A549 (cell line): ENCODE measurements at regions not wholly inside any gene's neighbourhood (a gene's known extent, or its start where the extent isn't known, plus 50 kb on each side); places are given as distances from the start of the nearest gene placed in this dataset.

Experiments used
- CTCF ChIP-seq: fragments of >200 bp; sonication (Bioruptor Twin); formaldehyde crosslinking; IDR thresholded peaks from 3 replicates; pipeline ENCODE4 v1.5.1; 2016
- NR3C1 ChIP-seq: fragments of >200 bp; sonication (Bioruptor Twin); formaldehyde crosslinking; IDR thresholded peaks from 3 replicates; pipeline ENCODE4 v1.6.1; 2017
- PHF8 ChIP-seq: fragments of 200-600 bp; sonication (generic); IDR thresholded peaks from 2 replicates; pipeline ENCODE4 v1.6.1; 2016; ENCODE audit warnings: low read depth, mild to moderate bottlenecking, antibody characterized with exemption, moderate library complexity, borderline replicate concordance
- POLR2A ChIP-seq: IDR thresholded peaks from 2 replicates; pipeline ENCODE4 v1.6.1; 2012; ENCODE audit warnings: mild to moderate bottlenecking, low read length
- TF ChIP-seq, protein P1 (sequence below): fragments of 250-450 bp; sonication (Bioruptor Pico); IDR thresholded peaks from 2 replicates; pipeline ENCODE4 v1.5.0; 2021; ENCODE audit warnings: mild to moderate bottlenecking, moderate library complexity, borderline replicate concordance

- TF ChIP-seq CTCF (no peak), POLR2A (no peak), PHF8 (no peak), NR3C1 (no peak)
- TF ChIP-seq, protein P1, sequence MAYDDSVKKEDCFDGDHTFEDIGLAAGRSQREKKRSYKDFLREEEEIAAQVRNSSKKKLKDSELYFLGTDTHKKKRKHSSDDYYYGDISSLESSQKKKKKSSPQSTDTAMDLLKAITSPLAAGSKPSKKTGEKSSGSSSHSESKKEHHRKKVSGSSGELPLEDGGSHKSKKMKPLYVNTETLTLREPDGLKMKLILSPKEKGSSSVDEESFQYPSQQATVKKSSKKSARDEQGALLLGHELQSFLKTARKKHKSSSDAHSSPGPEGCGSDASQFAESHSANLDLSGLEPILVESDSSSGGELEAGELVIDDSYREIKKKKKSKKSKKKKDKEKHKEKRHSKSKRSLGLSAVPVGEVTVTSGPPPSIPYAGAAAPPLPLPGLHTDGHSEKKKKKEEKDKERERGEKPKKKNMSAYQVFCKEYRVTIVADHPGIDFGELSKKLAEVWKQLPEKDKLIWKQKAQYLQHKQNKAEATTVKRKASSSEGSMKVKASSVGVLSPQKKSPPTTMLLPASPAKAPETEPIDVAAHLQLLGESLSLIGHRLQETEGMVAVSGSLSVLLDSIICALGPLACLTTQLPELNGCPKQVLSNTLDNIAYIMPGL (CRISPR knock-in tag), result no peak
Measured at GRCh38 chr16:64394061-64394460, 727.8 kb downstream of the CDH11 start.
